ENCODE measurements at regions not wholly inside any gene's neighbourhood (a gene's known extent, or its start where the extent isn't known, plus 50 kb on each side); places are given as distances from the start of the nearest gene placed in this dataset.

GRCh38 chr11:8809241-8809938, 101.6 kb upstream of the AKIP1 start:
- Mint-ChIP-seq H3K4me3 (peak overlapping the region; percentile 93), H3K27me3 (ENCODE audit: low read depth) (no peaks in the 10 kb centered on the region), H3K4me1 (peaks cover 63% of the 10 kb centered on the region), H3K36me3 (ENCODE audit: low read depth) (no peaks in the 10 kb centered on the region), H3K9me3 (no peaks in the 10 kb centered on the region), H3K27ac (ENCODE audit: unreplicated experiment) (peak overlapping the region; percentile 98)
- TF ChIP-seq CTCF (conservative IDR thresholded peaks at IDR 0.05): no peak
- no peak for DNase-seq (ENCODE audit: low read depth, low spot score)

- peaks cover 63% of the 10 kb centered on the region for H3K4me1 Mint-ChIP-seq
- no peak for TF ChIP-seq CTCF (conservative IDR thresholded peaks at IDR 0.05)
- no peaks in the 10 kb centered on the region for H3K36me3 Mint-ChIP-seq (ENCODE audit: low read depth)
- H3K27ac Mint-ChIP-seq (ENCODE audit: unreplicated experiment): peak overlapping the region; percentile 98
- H3K27me3 Mint-ChIP-seq (ENCODE audit: low read depth): no peaks in the 10 kb centered on the region
- H3K9me3 Mint-ChIP-seq: no peaks in the 10 kb centered on the region
- DNase-seq (ENCODE audit: low read depth, low spot score): no peak
- H3K4me3 Mint-ChIP-seq: peak overlapping the region; percentile 93
These were observed 101.0 kb upstream of the AKIP1 start for GRCh38 chr11:8809939-8810539.

GRCh38 chr11:8810540-8811301, 100.3 kb upstream of the AKIP1 start:
- peaks cover 58% of the 10 kb centered on the region for H3K4me1 Mint-ChIP-seq
- peak; percentile 65 for DNase-seq (ENCODE audit: low read depth, low spot score)
- H3K36me3 Mint-ChIP-seq (ENCODE audit: low read depth): no peaks in the 10 kb centered on the region
- H3K4me3 Mint-ChIP-seq: peak overlapping the region; percentile 93
- no peaks in the 10 kb centered on the region for H3K27me3 Mint-ChIP-seq (ENCODE audit: low read depth)
- TF ChIP-seq CTCF (conservative IDR thresholded peaks at IDR 0.05): no peak
- H3K9me3 Mint-ChIP-seq: no peaks in the 10 kb centered on the region
- H3K27ac Mint-ChIP-seq (ENCODE audit: unreplicated experiment): peak overlapping the region; percentile 98

- no peaks in the 10 kb centered on the region for H3K9me3 Mint-ChIP-seq
- H3K27me3 Mint-ChIP-seq (ENCODE audit: low read depth): no peaks in the 10 kb centered on the region
- no peak for TF ChIP-seq CTCF (conservative IDR thresholded peaks at IDR 0.05)
- peaks cover 49% of the 10 kb centered on the region for H3K4me1 Mint-ChIP-seq
- no peak for DNase-seq (ENCODE audit: low read depth, low spot score)
- no peaks in the 10 kb centered on the region for H3K36me3 Mint-ChIP-seq (ENCODE audit: low read depth)
- peak overlapping the region; percentile 38 for H3K27ac Mint-ChIP-seq (ENCODE audit: unreplicated experiment)
- peak overlapping the region; percentile 93 for H3K4me3 Mint-ChIP-seq
These were observed 99.4 kb upstream of the AKIP1 start for GRCh38 chr11:8811571-8811970.

- DNase-seq (ENCODE audit: low read depth, low spot score): no peak
- Mint-ChIP-seq H3K27me3 (ENCODE audit: low read depth) (no peaks in the 10 kb centered on the region), H3K4me1 (peaks cover 49% of the 10 kb centered on the region), H3K27ac (ENCODE audit: unreplicated experiment) (no peak overlapping the region), H3K9me3 (peaks cover under 1% of the 10 kb centered on the region), H3K4me3 (peak overlapping the region; percentile 18), H3K36me3 (ENCODE audit: low read depth) (no peaks in the 10 kb centered on the region)
- no peak for TF ChIP-seq CTCF (conservative IDR thresholded peaks at IDR 0.05)
These were observed 98.6 kb upstream of the AKIP1 start for GRCh38 chr11:8812438-8812837.
